ENCODE measurements at regions not wholly inside any gene's neighbourhood (a gene's known extent, or its start where the extent isn't known, plus 50 kb on each side); places are given as distances from the start of the nearest gene placed in this dataset.
"Not testable (repeated sequence)": the region's sequence is repeated elsewhere in the genome, so short reads cannot be mapped to it uniquely, and the experiment has no call there.

DNA sequence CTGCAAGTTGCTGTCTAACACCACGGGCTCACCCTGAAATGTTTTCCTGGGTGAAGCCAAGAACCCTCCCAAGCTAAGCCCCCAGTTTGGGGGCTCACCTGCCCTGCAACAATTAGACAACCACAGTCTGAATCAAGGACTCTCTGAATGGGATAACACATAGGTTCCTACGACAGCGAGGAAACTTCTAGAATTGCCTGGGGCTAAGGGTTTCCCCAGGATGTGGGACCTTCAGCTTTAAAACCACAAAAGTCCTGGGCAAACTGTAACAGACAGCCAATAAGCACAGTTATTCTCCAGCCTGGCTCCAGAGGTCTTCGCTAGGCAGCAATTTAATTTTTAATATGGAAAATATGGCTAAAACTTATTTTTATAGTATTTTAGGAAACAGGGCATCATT lies 162.6 kb downstream of the PRKX start:
- no peak for DNase-seq

GRCh38 chrX:3550160-3550751 lies 163.2 kb downstream of the PRKX start:
- no peak for DNase-seq

DNA sequence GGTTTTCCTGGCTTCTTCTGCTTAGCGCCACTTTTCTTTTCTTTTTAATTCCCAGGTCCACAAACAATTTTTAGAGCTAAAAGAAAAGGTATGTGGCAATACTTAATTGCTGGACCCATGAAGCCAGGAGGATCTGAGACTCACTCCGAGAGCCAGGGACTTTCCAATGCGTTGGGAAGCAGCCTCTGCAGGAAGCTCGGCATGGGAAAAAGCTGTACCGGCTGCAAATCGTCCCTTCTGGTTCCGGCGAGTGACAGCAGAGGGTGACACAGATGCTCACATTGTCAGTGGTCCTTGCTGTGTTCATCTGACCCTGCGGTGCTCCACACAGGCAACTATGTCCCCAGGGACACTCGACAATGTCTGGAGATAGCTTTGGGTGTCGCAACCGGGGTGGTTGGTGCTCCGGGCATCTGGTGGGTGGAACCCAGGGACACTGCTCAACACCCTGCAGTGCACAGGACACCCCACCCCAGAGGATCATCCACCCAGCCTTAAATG lies 164.0 kb downstream of the PRKX start:
- no peak for DNase-seq

DNA sequence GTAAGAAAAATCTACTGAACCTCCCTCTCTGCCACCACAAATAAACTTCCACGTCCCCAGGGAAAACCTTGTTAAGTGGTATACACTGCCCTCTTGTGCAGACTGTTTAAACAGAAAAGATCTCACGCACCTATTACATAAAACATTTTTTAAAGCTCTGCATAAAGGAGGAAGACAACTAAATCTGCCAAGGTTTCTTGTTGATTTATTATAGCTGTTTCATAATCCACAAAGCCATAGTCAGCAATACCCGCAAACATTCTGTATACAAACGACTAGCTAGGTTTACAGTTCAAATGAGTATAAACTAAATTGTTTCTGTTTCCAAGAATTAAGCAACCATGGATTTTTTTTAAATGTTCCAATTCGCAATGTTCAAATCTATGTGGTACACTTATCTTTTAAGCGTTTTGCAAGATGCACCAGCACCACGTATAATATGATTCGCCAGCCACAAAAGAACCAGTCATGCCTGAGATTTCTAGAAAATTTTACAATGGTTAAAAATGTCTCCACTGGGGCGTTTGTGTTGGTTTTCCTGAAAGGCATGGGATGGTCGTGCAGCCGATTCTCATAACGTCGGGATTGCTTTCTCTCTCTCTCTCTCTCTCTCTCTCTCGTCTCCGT lies 164.6 kb downstream of the PRKX start:
- no peak for DNase-seq

DNA sequence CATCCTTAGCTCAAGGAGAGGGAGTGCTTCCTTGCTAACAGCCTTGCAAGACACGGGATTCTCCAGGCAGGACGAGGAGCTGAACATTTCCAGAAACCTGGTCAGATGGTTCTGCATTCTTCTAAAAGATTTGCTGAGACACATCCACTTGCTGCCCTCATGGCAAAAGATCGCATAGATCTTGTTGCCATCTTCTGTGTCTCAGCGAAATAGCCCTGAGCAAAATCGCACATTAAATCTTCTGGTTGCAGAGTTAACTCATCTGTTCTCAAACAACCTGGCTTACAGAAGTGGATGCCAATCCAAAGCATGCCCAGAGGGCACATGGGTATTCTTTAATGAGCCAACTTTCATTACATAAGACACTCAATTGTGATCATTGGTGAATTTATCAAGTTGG lies 167.5 kb downstream of the PRKX start:
- DNase-seq, result no peak

DNA sequence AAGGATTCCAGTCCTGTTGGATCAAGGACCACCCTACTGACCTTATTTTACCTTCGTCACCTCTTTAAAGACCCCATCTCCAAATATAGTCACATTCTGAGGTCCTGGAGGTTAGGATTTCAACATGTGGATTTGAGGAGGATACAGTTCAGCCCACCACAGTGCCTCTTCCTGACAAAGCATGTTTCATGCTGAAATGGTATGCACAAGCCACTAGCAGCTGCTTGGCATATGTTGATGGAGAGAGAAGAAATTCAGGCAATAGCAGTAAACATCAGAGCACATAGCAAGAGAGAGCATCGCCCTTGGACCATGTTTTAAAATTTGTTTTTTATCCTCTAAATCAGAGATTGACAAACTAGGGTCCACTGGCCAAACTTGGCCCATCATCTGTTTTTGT lies 172.1 kb downstream of the PRKX start:
- DNase-seq, result no peak

DNA sequence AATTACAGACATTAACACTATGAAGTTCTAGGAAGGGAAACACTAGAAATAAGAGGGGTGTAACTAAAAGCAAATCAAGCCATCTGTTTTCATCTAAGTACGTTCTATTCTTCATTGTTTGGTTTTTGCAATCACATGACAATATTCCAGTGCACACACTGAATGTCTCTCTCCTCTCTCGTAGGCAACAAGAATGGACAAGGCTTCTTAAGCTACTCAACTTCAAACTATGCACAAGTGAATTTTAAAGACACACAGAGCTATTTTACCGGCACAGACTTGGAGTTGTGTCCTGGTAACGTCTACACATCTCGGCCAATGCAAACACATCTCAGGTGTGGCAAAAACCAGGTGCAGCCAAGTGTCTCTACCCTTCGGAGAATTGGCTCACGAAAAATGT lies 173.3 kb downstream of the PRKX start:
- no peak for DNase-seq

- DNase-seq, result no peak
Measured at GRCh38 chrX:3532581-3533085, 180.8 kb downstream of the PRKX start.

DNA sequence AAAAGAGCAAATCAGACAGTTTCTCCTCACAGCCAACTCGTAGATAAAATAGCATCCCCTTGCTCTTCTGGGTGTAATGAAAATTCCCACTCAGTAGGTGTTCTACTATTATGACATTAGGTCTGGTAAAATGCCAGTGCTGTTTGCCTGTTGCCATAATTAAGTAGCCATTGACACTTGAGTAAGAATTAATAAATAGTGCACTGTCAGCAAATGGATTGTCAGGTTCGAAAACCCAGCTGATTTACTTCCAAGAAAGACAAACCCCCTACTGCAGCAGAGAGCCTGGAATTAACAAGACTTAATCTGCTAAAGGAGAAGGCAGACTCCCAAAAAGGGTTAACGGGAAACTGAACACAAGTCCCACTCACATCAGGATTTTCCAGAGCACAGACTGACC lies 182.0 kb downstream of the PRKX start:
- DNase-seq, result not testable (repeated sequence)

- DNase-seq, result no peak
Measured at GRCh38 chrX:3529466-3530010, 183.1 kb upstream of the MXRA5 start.

DNA sequence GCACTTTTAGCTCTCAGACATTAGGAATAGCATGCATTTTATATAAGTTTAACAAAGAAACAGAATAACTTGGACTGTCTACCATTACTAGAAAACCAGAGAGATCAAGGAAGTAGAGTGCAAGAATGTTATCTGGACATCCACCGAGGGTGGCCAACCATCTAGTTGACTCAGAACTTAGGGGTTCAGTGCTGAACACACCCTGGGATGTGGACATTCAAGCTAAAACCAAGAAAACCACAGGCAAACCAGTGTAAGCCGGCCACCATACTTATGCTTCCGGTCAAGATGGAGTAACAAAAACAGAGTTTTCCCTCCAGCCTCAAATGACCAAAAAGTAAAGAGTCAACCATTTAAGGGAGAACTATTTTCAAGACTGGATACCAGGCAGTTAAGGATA lies 181.4 kb upstream of the MXRA5 start:
- no peak for DNase-seq

DNA sequence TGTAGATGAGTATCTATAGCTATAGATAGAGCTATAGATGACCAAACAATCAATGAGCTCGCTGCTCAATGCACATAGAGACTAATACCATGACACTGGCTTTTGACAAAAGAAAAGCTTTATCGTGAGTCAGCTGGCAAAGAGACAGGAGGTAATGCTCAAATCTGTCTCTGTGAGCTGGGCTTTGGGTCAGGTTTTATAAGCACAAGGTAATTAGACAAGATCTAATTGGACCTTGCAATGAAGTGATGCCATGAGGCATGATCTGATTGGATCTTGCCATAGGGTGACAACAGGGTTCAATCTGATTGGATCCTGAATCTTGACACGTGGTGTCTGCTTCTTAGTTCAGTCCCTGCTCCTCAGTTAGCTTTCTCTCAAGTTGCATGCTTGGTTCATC lies 180.7 kb upstream of the MXRA5 start:
- no peak for DNase-seq

DNA sequence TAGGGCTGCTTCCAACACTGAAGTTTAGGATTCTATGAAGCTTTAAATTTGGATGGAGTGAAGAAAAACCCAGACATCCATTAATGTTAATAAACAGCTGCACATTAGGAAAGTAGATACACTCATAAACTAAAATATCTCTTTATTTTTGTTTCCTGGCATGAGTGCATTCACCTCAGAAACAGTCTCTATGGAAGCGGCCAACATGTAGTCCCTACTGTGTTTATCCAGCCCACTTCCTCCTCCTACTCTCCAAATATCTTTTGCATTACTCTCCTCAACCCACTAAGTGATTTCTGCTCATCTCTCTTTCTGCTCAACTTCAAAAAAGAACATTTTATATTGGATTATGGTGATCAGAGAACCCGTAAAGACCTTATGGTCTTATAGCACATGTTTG lies 180.3 kb upstream of the MXRA5 start:
- no peak for DNase-seq

GRCh38 chrX:3526071-3526470 lies 179.6 kb upstream of the MXRA5 start:
- no peak for DNase-seq

DNA sequence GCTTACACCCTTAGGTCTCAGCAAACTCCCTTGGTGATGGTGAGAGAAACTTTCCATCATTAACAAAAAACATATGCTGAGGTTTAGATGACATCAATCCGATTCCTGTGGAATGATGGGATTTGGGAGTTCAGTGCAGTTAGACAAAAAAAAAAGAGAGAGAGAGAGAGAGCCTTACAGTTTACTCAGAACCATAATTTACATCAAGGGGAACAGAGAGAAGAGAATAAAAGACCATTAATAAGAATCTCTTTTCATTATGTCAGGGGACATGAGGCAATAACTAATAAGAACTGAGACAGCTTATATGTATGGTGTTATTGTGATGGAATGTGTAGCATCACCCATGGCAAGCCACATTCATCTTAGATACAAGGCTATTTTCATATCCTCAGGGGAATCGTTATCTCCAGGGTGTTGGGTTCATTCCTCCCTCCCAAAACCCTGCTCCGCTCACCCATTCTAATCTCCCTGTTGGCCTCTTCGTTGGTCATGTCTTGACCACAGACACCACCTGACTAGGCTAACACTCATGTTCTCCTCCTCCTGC lies 175.7 kb upstream of the MXRA5 start:
- DNase-seq, result no peak

DNA sequence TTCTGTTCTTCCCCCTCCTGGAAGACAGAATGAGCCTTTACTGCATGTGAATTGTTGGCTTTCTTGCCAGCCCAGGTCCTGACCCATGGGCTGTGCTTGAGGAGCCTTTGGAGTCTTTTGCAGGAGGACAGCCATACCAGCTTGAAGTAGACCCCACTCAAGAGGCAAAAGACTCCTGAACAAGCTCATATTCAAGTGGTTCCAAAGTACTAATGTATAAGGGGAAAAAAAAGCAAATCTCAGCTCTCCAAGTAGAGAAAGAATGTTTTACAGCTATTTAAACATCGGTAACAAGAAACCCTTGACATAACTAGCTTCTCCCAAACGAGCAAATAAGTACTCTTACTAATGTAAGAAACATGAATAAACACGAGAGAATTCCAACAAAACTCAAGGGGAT lies 174.9 kb upstream of the MXRA5 start:
- DNase-seq, result no peak

DNA sequence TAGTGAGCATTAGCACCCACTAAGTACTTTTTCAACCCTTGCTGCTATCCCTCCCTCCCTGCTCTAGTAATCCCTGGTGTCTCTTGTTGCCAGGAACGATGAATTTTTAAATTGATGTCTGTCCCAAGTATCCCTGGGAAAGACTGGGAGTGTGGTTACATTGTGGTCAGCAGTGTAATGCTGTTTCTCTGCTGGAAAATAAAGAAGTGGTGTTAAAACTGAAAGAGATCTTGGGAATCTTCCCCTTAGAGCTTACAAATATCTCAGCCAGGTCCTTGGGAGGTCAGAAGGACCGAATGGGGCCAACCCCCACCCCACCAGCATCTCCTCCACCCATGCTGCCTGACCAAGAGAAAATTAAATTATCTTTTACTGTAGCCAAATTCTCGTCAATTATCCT lies 174.5 kb upstream of the MXRA5 start:
- DNase-seq, result no peak

DNA sequence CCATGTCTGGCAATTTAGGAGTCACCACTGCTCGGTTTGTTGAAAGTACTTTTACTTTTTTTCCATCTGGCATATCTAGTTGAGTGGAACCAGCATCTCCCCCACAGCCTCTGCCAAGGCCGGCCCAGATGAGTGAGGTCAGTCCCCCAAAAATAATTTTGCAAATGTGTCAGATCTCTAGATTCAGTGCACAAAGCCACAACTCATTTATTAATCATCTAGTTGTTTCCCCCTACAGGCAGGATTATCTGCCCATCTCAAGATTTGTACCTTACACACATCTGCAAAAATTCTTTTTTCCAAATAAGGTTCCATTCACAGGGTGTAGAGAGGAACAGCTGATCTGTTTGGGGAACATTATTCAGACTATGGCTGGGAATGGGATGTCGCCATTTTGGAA lies 174.0 kb upstream of the MXRA5 start:
- DNase-seq, result no peak

DNA sequence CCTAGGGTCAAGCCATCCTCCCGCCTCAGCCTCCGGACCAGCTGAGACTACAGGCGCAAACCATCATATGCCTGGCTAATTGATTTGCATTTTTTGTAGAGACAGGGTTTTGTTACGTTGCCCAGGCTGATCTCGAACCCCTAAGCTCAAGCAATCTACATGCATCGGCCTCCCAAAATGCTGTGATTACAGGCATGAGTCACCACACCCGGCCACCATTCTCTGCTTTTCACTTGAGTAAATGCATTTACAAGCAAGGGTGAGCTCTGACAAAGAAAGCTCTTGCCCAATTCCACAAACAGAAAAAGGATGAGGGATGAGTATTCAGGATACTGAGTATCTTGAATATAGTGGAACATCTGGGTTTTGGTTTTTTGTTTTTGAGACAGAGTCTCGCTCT lies 172.9 kb upstream of the MXRA5 start:
- not testable (repeated sequence) for DNase-seq

DNA sequence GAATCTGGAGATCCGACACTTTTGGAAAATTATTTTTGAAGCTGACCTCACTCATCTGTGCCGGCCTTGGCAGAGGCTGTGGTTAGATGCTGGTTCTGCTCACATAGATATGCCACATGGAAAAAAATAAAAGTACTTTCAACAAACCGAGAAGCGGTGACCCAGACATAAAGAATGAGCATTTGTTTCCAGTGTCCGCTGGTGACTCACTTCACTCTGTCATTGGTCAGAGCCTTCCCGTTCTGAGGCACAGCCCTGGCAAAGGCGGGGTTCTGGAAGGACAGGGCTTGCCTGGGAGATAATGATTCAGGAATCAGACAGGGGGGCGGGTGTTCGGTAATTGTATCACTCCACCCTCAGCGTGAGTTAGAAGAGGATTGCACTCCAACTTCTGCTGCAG lies 172.4 kb upstream of the MXRA5 start:
- no peak for DNase-seq

GRCh38 chrX:3516051-3516541 lies 169.6 kb upstream of the MXRA5 start:
- DNase-seq, result no peak

GRCh38 chrX:3514996-3515395 lies 168.5 kb upstream of the MXRA5 start:
- no peak for DNase-seq

DNA sequence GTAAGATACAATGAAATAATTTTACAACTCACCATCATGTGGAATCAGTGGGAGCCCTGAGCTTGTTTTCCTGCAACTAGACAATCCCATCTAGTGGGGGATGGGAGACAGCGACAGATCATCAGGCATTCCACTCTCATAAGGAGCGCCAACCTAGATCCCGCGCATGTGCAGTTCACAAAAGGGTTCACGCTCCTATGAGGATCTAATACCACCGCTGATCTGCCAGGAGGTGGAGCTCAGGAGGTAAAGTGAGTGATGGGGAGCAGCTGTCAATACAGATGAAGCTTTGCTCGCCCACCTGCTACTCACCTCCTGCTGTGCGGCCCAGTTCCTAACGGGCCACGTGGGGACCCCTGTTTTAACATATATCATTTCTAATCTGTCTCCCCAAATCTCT lies 165.7 kb upstream of the MXRA5 start:
- not testable (repeated sequence) for DNase-seq

GRCh38 chrX:3509934-3510333 lies 163.5 kb upstream of the MXRA5 start:
- no peak for DNase-seq

Data from activated CD4-positive, alpha-beta T cell treated with anti-CD3 and anti-CD28 coated beads, Interleukin-2, amount 50 U/mL, for 16 hours (primary cell).